ENCODE measurements at regions not wholly inside any gene's neighbourhood (a gene's known extent, or its start where the extent isn't known, plus 50 kb on each side); places are given as distances from the start of the nearest gene placed in this dataset.
A peak's percentile ranks its signal among the peaks of the same experiment; 100 is the strongest.
"Not testable (repeated sequence)": the region's sequence is repeated elsewhere in the genome, so short reads cannot be mapped to it uniquely, and the experiment has no call there.

DNA sequence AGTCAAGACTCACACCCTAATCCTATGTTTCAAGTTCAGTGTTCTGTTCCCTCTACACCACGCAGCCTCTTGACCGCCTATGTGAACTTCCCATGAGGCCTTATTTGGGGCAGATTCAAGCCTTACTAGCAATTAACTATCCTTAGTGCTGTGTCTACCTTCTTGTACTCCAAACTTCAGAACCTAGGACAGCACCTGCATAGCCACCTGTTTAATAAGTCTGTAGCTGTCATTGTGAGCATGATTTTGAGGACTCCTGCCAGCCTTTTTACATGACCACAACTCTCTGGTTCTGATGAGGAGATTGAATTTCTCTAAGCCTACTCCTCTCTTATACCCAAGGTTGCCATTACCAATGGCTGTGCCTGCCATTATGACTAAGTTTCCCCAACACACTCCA, 50.8 kb upstream of the PCSK1 start:
- no peak for ATAC-seq

DNA sequence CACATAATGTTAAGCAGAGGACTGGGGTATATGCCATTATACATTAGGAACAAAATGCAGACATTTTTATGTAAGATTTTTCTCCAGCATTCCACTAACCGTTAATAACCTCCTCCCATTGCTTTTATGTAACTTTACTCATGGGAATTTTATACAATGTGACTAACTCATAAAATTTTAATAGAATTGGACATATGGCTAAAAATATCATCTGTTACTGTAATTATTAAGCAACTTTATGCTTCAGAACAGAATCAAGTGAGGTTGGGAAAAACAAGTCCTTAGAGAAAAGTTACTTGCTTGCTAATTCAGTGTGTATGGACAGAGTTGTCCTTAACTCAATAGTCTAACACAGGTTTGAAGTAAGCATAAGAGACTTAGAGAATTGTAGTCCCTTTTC, 54.8 kb upstream of the PCSK1 start:
- no peak for ATAC-seq

DNA sequence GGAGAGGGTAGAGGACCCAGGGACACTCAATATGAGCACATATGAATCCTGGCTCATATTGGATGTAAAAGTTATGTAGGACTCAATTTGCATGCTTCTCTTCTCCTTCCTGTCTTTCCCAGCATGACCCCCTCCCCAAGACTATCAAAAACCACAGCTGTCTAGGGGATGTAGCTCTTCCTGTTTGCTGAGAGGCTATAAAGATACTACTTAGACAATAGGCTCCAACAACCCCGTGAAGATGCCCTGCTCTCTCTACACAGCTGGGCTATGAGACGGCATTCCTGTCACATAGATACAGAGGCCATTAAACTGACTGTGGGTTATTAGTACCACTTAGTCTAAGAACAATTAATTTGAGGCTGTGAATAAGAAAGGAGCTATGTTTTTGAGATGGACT, 56.5 kb upstream of the PCSK1 start:
- ATAC-seq, result no peak

DNA sequence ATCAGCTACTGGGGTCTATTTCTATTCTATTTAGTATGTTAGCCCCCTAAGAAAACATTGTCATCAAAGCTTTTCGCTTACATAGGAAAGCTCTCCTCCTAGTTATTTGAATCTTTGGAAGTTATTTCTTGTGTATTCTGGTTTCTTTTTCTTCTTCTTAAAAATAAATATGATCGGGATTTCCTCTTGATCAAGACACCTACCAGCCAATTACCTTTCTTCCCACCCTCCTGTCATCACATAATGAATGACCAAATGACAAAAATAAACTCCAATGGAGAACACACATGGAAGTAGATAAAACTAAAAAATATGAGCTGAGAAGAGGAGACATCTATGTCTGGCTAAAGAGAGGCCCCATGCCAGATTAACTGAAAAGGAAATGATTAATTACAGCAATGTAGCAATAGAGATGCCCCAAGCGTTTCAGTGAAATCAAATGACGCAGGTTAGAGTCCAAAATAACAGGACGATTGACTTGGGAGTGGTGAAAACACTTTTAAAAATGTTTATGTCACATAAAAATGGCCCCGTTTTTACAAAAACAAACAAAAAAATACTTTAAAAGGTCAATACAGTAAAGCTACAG, 59.5 kb upstream of the PCSK1 start:
- ATAC-seq, result no peak

DNA sequence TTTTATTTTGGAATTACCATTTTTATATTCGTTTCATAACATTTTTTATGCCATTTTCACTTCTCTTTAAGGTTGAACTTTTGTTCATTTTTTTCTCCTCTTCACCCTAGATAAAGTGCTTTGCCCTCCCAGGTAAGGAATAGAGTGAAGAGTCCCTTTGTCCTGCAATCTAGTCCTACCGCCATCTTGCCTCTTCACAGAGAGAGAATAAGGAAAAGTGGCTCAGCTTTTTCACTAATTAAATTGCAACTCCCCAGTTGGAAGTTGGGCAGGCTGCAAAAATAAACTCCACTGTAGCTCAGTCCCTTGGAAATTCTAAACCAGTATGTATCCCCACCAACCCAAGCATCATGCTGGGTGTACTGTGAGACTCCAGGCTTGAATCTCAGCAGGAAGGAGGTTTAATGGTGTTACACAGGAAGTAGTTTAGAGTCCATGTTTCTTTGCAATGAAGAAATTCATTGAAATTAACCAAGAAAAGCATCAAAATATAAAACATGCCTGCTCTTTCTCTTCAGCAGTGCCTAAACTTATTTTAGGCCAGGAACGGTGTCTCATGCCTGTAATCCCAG, 60.3 kb upstream of the PCSK1 start:
- ATAC-seq, result no peak

DNA sequence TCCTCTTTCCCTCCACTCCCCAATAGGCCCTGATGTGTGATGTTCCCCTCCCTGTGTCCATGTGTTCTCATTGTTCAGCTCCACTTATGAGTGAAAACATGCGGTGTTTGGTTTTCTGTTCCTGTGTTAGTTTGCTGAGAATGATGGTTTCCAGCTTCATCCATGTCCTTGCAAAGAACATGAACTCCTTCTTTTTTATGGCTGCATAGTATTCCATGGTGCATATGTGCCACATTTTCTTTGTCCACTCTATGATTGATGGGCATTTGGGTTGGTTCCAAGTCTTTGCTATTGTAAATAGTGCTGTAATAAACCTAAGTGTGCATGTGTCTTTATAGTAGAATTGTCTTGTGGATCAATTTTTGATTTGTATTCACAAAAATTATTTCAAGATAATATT, 62.4 kb upstream of the PCSK1 start:
- ATAC-seq, result not testable (repeated sequence)

DNA sequence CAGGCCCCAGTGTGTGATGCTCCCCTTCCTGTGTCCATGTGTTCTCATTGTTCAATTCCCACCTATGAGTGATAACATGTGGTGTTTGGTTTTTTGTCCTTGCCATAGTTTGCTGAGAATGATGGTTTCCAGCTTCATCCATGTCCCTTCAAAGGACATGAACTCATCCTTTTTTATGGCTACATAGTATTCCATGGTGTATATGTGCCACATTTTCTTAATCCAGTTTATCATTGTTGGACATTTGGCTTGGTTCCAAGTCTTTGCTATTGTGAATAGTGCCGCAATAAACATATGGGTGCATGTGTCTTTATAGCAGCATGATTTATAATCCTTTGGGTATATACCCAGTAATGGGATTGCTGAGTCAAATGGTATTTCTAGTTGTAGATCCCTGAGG, 64.0 kb upstream of the PCSK1 start:
- ATAC-seq, result not testable (repeated sequence)

DNA sequence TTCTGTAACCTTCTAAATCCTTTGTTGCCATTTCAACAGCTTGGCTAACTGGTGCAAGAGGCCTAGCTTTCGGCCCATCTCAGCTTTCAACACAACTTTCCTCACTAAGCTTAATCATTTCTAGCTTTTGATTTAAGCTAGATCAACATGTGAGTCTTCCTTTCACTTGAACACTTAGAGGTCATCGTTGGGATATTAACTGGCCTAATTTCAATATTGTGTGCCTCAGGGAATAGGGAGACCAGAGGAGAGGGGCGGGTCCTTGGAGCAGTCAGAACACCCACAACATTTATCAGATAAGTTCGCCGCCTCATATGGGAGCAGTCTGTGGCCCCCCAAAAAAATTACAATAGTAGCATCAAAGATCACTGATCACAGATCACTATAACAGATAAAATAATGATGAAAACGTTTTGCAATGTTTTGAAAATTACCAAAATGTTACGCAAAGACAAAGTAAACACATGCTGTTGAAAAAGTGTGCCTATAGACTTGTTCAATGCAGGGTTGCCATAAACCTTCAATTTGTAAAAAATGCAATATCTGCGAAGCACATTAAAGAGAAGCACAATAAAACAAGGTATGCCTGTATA, 66.8 kb upstream of the PCSK1 start:
- ATAC-seq, result no peak

DNA sequence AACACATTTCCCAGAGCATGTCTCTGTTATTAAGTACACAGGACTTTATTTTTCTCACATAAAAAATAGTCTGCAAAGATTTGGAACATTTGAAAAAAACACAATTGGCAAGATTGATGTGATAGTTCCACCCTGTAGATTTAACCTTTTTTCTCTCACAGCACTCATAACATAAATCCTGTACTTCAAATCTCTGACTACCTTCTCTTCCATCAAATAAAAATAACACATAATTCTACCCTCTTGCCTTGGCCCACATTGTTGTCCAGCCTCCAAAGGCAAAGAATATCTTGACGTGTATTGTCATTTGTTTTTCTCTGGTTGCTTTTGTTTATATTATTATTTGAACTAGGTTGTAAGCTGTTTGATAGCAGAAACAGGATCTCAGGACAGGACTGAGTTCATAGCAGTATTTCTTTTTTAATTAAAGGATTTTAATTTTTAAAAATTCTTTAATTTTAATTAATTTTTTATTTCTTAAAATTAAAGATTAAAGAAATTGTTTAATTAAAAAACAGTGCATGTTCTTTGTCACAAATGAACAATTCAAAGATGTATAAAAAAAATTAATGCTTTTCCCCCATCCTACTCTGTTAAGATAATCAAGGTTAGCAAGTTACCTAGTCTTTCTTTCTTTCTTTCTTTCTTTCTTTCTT, 69.1 kb upstream of the PCSK1 start:
- no peak for ATAC-seq

DNA sequence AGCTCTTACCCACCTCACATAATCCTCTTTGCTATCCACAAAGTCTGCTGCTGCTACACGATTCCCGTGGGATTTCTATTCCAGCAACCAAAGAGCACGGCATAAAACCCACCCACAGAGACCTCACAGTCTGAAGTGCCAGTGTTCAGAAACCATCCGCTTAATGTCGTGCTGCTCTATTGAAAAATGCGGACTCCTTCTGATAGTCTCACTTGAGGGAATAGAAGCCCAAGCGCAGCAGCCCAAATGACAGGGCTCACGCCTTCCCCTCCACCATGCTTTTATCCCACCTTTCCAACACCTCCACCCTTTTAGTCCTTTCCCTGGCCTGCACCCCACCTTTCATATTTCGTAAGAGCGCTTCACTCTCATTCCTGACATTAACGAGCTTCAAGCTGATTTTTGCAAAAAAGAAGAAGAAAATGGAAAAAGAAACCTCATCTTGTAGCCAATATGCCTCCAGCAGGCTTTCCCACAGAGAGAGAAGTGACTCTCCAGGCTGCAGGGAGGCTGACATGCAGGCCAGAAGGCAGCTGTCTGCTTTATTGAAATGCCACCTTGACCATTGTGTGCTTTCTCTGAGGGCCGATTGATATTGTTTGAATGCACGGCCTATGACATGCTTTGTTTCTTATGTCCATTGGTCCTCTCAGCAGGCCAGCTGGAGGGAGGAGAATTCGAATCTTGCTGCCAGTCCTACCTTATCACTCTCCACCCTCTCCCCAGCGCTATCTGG, 70.6 kb upstream of the PCSK1 start:
- no peak for ATAC-seq

DNA sequence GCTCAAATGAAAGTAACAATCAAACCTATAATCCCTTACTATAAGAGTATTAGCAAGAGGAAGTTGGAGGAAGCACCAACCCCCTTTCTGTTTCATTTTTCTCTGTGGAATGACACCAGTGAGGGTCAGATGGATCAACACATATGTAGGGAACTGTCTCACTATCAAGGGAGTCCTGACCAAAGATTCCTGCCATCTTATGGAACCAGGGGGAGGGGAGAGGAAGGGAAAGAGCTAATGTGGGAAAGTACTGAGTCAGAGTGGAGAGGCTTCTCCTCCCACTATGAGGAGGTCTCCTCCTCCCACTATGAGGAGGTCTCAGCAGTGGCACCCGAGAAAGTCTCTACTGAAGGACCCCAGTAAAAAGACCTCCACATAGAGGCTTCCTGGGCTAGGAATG, 73.3 kb upstream of the PCSK1 start:
- ATAC-seq, result no peak

DNA sequence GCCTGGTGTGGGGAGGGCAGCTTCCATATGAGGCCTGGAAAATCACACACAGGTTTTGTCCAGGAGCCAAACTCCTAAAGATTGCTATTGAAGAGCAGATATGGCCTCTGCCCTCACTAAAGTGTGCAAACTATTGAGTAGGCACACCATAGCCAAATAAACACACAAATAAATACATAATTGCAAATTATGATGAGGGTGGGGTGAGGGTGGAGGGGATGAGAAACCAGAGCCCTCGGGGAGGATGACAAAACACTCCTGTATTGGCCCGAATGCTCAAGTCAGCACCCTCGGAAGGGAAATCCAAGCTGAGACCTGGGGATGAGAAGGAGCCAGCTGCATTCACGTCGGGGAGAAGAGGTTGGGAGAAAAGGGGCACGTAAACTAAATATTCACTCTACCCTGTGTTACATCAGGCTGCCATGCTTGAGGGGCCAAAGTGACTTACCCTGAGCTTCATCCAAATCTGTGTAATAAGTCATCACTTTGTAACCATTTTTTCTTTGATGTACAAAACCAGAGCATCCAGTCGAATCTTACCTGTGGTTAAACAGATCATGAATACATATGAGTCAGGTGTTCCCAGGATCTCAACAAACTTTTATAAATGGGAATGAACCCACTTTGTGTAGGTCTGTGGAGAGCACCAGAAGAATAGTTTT, 73.9 kb upstream of the PCSK1 start:
- ATAC-seq, result no peak

DNA sequence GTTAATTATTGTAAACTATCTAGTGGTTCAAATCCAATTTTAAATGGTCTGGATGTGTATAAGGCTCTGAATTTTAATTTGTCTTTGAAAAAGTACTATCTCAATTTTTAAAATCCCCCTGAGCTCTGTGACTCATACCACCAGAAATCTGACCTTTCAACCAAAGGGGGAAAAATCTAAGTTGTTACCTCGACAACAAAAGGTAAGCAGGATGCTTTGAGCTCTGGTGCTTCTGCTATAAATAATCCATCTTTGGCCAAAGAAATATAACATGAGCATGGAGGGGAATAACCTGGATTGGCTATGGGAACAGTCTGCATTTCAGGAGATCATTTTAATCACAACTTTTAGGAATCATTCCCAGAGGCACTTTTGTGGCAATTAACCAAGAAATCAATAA, 76.3 kb upstream of the PCSK1 start:
- ATAC-seq, result peak in 1 of 2 donors; percentile 36

DNA sequence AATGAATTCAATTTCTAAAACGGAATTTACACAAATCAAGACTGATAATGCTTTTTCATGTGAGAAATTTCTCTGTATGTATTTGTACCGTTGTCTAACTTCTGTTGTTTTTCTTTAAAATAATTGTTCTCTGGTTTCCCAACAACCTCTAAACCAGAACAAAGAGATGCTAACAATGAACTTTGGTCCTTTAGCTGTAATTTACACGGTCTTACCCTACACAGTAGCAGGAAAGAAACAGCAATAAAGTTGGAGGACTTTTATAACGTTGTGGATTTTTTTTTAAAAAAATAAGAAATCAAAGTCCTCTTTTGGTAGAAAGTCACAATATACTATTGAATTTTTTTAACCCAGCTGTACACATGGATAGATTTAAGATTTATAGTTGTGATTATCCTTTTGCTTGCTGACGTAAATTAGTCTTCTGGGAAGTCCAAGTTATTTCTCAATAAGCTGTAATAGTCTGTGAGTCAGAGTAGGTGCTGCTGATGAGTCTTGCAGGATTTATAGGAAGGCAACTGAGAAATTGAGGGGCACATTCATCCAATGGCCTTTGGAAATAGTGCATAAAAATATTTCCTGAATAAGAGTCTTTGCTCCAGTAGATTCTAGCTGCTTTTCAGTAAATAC, 76.8 kb upstream of the PCSK1 start:
- ATAC-seq, result no peak

DNA sequence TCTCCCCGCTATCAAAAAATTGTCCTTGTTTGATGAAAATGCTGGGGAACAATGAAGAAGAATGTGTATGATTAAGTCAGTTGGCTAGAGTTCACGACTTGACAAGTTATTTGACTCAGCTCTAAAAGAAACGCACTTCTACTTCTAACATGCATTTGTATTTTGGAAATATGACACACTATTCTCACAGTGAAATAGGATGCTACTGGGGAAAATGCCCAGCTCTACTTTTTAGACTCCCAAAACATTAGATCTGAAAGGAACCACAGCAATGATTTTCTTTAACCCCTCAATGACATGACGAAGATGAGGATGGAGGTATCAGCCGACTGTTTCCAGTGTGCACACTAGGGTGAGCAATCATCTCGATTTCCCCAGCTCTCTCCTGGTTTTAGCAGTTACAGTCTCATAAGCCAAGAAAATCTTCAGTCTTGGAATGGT, 83.6 kb upstream of the PCSK1 start:
- no peak for ATAC-seq

DNA sequence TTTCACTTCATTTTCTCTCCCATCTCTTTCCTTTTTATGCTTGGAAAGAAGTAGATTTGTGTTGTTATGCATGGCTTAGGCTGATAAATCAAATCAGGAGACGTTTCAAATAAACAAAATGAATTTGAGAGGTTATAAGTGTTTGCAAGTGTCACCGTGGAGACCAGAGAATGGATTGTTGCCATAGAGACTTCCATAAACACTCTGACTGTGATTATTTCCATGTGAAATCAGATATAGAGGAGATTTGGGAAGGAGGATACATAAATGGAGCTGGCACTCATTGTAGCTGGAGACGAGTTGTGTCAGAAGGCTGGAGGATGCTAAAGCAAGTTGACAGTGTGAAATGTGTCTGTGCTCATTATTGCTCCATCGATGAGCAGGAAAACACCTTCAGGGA, 84.2 kb upstream of the PCSK1 start:
- ATAC-seq, result no peak

DNA sequence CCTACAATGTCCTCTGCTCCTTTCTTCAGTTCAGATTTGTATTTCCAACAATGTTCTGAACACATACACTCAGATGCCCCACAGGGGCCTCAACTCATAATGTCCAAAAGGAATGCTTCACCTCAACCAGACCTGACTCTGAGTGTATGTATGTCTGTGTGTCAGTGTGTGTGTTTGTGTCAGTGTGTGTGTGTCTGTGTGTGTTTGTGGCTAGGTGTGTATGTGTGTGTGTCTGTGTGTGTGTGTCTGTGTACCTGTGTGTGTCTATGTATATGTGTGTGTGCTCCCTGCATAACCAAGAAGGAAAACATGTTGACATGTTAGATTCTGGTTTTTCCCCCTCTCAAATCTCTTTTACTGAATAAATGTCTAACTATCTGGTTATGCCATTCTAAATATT, 87.3 kb upstream of the PCSK1 start:
- ATAC-seq, result no peak

DNA sequence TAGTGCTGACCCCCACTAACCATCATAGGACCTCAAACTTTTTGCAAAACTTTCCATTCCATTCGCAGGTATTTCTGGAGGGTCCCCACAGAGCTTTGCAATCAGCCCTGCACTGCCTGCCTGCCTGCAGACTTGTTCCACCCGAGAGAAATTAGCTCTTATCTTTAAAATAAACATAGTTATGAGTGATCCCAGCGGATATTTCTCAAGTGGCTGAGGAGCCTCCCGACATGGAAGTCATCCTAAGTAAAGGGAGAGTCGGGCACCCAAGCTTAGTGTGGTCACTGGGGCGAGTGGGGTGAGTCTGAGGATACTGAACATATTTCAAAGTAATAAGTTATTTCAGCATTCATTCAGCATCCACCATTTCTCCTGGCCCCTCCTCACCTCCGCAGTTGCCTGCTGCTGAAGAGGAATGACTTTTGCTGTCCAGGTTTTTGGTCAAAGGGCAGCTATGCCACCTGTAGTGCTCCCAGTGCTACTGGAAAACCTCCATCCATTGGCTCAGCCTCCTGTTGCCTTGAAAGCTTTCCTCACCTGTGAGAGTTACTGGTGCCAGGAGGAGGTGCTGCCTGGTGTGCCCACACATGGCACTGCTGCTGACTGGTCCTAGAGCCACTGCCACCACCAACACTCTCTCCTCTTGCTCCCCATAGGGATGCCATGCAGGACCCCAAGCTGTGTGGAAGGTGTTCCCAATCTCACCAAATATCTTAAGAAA, 89.7 kb upstream of the PCSK1 start:
- ATAC-seq, result no peak

DNA sequence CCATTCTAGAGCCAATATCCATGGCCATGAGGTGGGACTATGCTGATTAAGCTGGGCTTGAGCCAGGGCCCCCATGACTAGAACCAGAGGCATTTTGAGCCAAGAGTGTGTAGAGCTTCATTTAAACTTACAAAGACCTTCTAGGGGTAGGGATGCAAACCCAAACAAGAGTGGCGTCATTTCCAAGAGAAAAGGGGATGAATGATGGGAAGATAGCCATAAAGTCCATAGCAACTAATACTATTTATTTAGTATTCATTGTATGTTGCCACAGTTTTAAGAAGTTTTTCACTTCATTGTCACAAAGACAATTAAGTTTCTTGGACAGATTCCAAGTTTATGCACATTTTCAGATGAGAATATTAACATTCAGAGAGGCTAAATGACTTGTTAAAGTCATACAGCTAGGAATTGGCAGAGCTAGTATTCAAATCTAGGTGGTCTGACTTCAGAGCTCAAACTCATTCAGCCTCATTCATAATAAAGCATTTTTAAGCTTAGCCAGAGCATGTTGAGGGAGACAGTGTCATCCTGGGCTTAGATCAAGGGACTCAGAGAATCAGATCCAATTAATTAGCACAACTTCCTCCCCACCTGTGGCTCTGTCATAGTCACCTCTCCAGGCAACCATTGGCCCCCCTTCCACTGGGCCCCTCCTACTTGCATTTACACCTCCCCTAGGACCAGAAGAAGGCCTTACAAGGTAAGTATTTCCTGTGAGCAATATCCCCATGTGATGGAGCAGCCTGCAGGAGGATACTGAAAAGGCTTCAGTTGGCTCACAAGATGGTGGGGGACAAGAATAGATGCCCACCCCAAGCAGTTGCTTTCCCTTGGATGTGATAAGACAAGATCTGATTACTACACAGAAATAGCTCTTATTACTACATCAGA, 95.0 kb upstream of the PCSK1 start:
- no peak for ATAC-seq

DNA sequence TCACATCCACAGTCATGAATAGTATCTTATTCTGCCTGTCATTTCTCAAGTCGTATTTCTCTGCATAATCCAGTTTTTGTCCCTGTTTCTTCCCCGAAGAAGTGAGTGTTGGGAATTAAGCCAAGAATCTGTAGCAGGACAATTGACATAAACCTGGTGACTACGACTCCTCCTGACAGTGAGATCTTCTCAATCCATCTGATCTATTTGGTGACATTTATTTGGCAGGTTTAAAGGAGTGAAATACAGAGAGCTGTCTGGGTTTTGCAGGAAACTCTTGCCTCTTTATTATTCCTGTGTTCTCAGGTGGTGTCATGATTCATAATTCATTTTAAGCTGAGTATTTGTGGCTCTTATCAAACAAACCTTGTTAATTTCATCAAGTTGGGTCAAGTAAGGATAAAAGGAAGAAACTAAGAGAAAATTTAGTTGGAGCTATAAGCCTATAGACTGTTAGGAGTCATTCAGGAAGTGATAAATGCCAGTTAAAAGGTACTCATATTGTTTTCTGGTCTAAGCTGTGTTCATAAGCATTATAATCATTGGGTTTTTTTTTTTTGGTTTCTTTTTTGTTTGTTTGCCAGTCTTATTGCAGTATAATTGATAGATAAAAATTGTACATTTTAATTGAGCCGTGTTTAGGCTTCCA, 95.9 kb upstream of the PCSK1 start:
- ATAC-seq, result no peak
